ENCODE measurements at regions not wholly inside any gene's neighbourhood (a gene's known extent, or its start where the extent isn't known, plus 50 kb on each side); places are given as distances from the start of the nearest gene placed in this dataset.

DNA sequence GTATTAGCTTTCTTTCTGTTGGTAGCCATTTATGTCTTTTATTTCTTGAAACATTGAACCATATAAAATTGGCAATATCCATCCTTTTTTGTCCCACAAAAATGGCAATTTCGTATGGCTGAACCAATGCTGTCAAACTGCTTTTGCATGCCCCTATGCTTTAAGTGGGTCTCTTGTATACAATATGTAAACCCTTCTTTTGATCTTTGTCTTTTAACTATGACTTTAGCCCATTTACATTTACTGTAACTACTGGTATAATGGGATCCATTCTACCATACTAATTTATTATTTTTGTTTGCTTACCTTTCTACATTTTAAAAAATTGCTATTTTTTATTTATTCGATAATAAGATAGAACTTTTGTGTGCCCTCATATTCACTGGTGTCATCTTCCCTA is 93.4 kb downstream of the TENT4A start:
- no peak for DNase-seq (ENCODE audit: low read depth)

DNA sequence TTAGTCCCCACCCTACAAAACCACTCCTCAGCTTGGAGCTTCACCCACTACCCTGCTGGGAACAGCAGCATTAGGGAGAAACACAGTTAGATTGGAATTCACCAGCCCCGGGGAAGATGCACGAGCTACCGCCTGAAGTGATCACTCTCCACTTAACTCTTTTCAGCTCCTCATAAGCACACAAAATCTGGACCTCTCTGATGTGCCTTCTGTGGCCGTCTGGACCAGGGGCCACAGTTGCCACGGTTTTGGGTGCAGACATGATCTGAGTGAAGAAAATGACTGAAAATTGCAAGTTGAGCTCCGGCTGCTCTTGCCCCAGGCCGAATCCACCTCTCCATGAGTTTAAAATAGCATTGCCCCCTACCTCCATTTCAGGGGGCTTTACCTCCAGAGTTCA is 95.2 kb downstream of the TENT4A start:
- DNase-seq (ENCODE audit: low read depth) = no peak

DNA sequence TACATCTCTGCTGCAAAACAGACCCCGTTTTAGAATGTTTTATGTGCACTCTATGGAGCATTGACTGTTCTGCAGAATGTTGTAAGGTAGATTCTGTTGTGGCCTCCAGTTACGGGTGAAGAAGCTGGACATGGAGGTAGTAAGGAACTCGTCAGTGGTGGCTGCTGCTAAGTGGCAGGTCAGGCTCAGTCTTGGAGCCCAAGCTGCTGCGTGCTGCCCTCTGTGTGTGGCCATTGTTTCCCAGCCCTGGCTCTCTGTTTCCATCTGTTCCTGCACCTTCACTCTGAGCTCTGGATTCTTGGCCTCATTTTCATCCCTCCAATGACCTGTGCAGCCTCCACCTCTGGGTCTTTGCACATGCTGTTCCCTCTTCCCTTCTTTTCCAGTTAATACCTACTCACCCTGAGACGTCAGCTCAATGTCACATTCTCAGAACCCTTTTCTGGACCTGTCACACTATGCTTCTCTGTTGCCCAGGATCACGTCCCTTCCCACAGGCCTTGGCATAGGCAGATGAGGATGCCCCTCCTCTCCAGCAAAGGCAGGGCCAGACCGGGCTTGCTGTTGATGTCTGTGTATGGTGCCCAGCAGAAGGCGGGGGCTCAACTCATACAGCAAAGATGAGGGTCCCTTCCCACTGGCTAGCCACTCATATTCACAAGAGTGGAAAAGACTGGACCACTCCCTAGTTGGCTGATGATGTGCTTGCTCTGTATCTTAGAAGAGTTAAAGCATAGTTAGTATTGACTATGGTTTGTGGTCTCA is 97.6 kb downstream of the TENT4A start:
- no peak for DNase-seq (ENCODE audit: low read depth)

DNA sequence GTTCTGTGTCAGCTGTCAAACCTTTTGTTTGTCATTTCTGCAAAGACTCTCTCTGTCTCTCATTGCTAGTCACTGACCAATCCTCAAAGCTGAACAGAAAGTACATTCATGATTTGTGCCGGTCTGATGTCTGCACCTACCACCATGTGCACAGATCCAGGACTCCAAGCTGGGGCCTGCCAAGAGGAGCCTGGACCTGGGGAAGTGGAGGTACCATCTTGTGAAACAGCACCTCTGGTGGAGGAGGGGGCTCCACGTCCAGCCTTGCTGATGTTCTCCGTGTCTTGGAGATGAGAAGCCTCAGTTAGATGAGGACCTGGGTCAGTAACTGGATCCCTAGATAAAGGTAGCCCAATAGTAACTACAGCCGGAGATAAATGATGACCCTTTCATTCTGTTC is 98.9 kb downstream of the TENT4A start:
- DNase-seq (ENCODE audit: low read depth) = no peak

DNA sequence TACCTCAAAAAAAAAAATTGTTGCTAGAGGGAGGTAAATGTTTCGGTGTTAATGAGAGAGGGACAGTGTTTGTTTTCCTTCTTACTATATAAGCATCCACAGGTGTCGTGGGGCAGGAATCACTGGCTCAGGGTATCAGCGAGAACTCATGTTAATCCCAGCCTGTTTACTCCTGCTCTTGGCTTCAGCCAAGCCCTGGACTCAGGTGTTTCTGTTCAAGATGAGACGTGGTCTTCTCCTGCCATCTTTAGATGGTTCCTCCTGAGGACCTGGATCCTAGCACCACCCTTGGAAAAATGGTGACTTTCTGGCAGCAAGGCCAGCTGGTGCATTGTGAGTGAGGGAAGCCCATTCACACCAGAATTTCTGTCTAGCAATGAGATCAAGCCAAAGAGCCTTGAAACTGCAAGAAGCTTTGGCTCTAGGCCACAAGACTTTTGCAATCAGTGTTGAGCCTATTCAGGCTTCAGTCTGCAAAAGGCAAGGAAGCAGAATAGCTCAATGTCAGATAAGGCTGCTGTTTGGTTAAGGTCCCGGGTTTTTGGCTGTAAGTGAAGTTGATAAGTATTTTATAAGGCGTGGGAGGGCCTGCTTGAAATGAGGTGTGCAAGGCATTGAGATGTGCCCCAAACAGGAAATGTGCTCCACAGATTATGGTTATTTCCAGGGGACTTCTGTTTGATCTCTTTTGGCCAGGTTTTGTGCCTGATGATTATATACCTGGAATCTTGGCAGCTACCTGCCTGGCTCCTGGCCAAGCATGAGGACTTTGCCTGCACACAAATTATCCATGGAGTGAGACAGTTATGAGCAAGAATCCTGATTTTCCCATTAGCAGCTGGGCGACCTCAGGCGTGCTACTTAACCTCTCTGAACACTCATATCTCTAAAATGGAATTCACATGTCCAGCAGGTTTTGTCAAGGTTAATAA is 99.8 kb downstream of the TENT4A start:
- DNase-seq (ENCODE audit: low read depth) = no peak

DNA sequence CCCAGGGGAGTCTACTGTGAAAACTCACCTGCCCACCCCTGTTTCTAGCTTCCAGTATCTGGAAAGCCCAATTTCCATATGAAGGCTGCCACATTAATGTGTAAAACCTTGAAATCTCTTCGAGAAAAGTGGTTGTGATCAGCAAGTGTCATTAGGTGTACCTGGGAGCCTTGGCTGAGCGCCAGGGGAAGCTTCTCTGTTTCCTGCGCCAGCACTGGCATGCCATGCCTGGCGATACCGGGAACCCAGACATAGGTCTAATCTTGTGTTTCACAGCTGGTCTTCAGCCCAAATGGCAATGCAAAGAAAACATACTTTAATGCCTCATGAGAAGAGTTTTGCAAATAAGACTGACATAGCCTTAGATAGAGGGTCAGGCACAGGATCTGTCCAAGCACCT is 101.6 kb downstream of the TENT4A start:
- DNase-seq (ENCODE audit: low read depth) = no peak

DNA sequence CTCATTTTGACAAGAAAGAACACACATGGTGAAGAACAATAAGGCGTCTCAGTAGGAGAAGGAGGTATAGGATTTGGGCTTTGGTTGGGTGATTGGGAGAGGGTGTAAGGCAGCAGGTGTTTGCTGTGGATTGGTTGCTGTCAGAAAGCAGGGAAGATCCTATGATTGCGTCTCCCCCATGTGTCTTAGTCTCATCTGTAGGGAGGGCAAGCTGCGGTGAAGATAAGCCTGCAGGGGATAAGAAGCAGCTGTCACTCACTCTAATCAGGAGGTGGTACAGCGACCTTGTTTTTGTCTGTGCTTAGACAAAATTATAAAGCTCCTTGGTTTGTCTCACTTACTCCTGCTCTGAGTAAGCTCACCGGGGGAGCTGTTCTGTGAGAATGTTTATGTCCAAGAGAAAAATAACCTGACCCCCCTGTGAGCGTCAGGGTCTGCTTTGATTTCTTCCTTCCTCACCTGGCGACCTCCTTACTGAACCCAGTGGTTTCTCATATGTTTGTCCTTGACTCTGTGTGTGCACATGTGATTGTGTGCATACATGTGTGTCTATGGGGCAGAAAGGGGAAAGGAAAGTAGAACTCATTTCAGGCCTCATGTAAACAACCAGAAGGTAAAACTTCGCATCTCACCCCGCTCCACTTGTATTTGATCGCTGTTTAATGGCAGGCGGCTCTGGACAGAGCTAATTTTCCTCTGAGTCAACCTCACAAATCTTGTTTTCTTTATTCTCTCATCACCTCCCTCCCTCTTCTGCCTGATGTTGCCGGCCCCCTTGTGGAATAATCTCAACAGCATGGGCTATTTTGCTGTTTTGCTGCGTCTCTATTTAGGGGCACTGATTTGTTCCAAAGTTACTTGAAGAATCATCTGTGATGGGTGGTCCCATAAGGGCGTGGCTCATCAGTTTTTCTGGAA is 105.6 kb downstream of the TENT4A start:
- DNase-seq (ENCODE audit: low read depth) = no peak

DNA sequence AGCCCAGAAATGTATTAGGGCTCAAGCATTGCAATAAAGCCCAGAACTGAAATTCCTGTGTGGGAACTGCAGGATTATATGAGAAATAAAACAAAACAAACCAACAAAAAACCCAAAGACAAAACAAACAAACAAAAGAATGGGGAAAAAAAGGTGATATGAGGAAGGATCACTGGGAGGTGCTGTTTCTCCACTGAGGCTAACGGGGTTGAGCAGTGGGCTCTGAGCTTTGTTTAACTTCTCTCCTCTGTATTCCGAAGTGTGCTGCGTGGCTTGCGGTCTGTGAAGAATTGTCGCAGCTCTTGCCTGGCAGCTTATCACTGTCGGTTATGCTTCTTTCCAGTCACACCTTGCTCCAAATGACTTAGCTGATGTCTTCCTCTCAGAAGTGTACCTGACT is 106.3 kb downstream of the TENT4A start:
- DNase-seq (ENCODE audit: low read depth) = no peak

DNA sequence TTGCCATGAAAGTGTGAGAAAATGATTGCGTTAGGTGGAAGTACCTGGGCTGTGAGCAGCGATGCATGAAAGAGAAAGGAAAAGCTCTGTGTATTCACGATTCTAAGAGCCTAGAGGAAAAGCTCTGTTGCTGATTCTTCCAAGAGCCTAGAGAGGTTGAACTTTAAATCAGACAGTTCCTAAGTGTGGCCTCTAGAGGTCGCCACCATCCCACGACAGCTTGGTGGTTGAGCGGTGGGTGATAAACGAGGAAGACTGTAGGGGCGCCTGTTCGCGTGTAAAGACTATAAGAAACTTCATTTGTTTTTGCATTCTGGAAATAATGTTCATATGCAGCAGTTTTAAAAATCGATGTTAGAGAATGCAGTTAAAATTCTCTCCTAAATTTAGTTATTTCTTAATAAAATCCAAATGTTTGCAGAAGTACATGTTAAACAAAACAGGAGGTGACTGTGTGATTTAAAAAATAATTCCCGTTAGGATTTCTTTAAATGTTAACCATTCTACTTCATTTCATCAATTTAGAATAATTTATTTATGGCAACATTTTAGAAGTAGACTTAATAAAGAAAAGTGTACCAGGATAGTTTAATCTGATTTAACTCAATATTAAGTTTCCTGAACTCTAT is 107.7 kb downstream of the TENT4A start:
- peak; percentile 59 for DNase-seq (ENCODE audit: low read depth)

DNA sequence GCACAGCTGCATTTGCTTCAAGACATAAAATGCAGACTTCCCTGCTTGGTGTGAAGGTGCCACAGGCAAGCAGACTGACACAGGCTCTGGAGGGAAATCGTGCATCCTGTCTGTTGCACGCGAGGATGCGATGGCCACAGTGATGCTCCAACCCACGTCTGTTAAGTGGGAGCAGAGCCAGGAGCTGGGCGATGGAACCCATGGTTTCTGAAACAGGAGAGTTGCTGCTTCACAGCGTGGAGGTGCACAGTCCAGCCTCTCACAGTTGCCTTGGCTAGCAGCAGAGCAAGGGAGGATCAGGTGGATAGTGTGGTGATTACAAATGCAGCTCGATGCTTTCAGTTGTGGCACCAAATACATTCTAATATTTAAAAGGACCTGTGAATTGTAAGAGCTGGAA is 108.8 kb downstream of the TENT4A start:
- DNase-seq (ENCODE audit: low read depth) = no peak

DNA sequence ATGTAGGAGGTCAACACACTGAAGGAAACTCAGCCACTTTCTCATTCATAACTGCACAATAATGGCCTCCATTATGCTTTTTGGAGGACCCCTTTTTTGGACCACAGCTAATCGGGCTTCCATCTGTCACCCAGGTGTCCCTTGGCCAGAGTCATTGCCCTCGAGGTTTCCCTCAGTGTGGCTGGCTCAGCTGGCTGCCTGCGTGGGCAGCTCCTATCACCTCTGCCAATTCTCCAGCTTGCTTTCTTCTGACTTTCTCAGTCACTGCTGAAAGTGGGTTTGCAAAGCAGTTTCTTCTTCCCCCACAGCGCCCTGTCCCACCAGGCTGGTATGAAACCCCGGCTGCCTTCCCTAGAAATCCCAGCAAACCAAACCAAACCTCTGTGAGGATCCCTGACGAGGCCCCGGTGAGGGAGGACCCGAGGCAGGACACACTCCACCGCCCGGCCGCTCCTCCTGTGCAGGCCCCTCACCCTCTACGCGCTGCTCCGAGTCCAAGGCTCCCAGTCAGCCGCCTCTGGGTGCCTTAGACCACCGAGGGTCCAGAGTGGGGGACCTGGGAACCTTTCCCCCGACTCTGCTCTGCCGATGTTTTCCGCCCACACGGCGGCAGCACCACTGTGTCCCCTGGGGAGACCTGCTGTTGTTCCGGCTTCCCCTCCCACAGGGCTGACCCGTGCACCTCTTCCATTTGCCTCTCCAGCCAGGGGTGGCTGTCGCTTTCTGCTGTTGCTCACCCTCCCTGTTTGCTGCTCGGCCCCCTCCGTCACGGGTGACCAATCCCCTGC is 109.5 kb downstream of the TENT4A start:
- no peak for DNase-seq (ENCODE audit: low read depth)

DNA sequence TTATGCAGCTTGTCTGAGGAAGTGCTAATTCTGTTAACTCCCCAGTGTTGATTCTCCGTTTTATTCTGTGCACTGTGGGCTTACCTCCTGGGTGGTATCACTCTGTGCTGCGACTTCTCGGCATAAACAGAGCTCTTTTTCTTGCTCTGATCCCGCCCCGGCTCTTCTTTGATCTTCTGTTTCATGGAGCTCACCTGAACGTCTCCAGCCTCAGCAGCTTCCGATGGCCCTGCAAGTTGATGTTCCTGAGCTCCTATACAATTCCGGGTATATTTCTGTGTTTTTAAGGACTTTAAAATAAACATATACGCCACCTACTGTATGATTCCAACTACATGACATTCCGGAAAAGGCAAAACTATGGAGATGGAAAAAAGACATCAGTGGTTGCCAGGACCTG is 110.8 kb downstream of the TENT4A start:
- no peak for DNase-seq (ENCODE audit: low read depth)

DNA sequence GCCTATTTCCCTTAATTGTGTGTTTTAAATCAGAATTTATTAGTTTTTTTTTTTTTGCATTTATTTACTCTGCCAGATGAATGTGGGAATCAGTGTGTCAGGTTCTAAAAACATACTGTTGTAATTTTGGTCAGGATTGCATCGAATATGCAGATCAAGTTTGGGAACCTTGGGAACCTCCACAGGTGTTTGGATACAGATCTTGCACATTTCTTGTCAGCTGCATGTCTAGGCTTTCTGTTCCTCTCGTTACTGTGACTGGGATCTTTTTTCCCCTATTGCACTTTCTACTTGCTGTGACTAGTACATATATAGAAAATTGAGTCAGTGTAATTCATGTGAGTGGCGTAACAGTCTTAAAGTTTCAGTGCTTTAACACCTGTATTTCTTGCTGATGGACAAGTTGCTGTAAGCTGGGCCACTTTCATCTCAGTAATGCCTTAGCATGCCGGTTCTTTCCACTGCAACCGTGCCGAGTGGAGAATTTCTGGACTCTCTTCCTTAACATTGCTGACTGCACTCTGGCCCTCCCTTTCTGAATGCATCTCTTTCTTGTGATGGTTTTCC is 112.5 kb downstream of the TENT4A start:
- DNase-seq (ENCODE audit: low read depth) = no peak

DNA sequence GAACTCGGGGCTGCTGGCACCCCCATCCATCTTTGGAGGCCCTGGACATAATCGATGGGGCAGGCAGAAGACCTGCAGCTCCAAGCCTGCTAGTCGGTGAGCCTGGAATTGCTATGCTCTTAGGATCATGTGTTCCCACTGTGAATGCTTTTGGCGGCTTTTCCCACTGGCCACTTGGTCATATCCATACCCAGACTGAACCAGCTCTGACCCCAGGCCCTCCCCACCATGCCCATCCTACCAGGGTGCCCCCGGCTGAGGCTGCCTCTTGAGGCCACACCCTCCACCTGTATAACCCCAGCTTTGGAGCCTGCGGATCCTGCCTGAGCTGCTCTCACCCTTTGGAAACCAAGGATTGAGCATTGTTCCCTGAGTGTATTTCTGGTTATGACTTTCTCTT is 113.5 kb downstream of the TENT4A start:
- no peak for DNase-seq (ENCODE audit: low read depth)

DNA sequence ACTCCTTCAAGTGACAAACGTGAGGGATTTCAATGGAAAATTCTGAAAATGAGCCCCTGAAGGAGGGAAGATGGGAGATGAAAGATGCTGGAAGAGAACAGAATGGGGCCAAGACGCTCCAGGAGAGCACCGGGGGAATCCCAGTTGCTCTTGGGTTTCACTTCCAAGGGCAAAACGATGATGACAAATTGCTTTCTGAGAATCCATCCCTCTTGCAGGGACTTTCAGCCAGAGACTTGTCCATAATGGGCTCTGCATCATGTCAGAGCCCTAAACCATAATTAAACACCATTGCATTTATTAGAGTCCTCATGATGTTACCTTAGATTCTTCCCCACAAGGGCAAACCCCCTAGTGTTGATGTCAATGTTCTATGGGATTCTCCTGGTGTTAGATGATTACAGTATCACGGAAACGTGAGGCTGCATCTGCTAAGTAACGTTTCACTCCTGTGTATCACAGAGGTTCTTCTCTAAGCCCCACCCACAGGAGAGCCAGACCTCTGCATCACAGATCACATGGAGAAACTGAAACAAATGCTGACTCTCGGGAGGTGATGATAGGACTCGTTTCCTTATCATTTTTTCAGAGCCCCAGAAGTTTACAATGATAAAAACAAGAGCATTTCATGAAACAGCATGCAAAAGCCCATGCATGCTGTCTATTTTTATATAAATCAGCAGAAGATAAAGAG is 114.4 kb downstream of the TENT4A start:
- peak; percentile 27 for DNase-seq (ENCODE audit: low read depth)

DNA sequence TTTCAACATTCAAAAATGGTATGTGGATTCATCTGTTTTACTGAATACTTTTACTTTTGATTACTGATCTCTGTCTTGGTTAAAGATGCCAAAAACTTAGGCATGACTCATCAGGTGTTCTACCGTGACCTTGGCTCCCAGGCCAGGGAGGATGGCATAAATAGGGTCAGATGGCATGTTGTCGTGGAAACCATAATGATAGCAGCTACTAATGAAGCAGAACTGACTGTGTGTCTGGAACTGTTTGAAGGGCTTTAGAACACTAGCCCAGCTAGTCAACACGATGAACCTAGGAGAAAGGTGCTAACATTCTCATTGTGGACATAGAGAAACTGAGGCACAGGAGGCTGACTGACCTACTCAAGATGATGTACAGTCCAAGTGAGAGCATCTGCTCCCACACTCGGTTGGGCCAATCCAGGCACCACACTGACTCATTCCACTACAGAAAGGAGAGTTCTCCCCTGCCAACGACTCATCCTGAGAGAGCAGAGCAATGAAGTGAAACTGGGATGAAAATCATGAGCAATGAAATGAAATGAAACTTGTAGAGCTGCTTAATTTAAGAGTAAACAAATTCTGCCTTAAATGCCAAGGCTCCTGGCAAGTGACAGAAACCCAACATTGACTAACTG is 116.0 kb downstream of the TENT4A start:
- DNase-seq (ENCODE audit: low read depth) = peak; percentile 51

DNA sequence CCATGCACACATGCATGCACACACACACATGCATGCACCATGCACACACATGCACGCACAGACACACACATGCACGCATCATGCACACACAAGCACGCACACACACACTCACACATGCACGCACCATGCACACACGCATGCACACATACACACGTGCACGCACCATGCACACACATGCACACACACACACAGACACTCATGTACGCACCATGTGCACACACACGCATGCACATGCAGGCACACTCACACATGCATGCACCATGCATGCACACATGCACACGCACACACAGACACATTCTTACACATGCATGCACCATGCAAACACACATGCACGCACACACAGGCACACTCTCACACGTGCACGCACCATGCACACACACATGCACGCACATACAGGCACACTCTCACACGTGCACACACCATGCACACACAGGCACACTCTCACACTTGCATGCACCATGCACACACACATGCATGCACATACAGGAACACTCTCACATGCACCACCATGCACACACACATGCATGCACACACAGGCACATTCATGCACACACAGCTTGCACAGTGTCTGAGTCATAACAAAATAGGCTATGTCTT is 117.5 kb downstream of the TENT4A start:
- no peak for DNase-seq (ENCODE audit: low read depth)

DNA sequence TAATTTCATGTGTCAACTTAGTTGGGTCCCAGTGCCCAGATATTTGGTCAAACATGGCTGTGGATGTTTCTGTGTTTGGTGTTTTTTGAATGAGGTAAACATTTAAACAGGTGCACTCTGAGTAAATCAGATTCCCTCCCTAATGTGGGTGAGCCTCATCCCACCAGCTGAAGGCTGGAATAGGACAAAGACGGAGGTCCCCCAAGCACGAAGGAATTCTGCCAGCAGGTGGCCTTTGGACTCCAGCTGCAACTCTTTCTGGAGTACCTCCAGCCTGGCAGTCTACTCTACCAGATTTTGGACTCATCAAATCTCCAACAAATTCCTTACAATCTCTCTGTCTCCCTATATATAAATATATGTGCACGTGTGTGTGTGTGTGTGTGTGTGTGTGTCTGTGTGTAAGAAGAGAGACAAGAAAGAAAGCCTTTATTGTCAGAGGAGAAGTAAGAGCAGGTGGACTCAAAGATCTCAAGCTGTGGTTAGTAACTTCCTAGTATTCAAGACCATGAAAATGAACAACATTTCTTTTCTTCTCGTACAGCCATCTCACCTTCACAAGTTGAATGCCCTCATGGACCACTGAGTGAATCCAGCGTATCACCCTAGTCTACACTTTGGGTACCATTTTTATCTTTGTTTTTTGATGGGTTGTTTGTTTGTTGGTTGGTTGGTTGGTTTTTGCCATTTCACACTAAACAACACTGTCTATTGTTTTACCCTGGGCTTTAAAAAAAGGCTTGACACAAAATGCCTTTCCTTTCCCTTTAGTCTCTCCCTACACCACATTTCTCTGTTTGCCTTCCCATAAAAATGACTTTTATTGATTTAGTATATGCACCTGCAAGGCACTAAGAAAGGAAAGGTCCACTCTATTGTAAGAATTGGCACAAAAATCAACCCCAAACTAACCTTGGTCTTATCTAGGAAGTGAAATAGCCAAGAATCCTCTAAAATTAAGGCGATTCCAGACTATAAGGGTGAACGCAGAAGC is 118.7 kb downstream of the TENT4A start:
- no peak for DNase-seq (ENCODE audit: low read depth)

Data from activated T-cell treated with anti-CD3 and anti-CD28 coated beads for 48 hours (primary cell).